ENCODE measurements at regions not wholly inside any gene's neighbourhood (a gene's known extent, or its start where the extent isn't known, plus 50 kb on each side); places are given as distances from the start of the nearest gene placed in this dataset.

DNA sequence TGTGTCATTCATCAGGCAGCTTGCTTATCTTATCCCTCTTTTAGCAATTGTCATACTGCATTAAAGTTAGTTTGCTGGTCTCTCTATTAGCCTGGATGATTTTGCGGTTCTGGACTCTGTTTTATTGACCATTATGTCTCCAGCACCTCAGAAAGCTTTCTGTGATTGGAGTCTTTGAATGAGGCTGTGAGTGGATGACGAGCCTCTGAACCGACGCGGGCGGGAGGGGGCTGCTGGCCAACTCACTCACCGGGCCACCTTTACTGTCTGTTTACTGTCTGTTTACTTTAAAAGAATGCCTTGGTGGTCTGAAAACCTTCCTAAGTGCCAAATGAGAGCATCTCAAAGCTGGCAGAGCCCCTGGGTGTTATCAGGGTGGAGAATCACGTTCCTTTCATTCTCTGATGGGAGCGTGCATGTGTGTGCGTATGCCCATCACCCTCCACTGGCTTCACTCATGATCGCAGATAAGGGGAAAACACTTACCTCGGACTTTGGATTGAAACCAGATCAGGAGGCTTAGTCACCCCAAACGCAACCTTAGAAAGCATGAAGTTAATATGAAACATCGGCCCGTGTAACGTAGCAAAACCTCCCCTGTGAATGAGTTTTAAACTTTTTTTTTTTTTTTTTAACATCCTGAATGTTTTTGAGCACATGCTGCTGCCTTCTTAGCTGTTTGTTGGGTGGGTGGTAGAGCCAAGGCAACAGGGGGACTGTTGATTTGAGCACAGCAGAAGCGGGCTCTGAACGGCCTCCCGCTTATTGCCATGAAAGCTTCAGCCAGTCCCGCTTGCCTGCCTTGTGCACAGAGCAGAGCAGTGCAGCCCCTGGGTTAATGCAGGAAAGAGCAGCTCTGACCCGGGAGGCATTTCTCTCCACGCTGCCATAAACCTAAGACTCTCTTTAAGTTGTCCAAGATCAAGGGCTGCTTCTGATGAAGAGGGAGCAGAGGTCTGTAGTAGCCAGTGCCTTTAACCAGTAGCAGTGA, 173.6 kb downstream of the GADD45G start:
- no peak overlapping the region for H2AFZ ChIP-seq (ENCODE audit: control insufficient read depth, low read length)
- no peak overlapping the region for H3K4me3 ChIP-seq (ENCODE audit: control insufficient read depth in 2 of 3, extremely low read depth in 1 of 3, insufficient read depth in 2 of 3, low read depth in 1 of 3, low read length in 3 of 3)
- H3K27ac ChIP-seq (ENCODE audit: control insufficient read depth, insufficient read depth, low read length): no peak overlapping the region
- no peak overlapping the region for H3K9ac ChIP-seq (ENCODE audit: control insufficient read depth, extremely low read depth, insufficient read depth, low read length)
- no peak for TF ChIP-seq EZH2 (IDR thresholded peaks at IDR 0.05; ENCODE audit: low read length)
- TF ChIP-seq, protein P1, sequence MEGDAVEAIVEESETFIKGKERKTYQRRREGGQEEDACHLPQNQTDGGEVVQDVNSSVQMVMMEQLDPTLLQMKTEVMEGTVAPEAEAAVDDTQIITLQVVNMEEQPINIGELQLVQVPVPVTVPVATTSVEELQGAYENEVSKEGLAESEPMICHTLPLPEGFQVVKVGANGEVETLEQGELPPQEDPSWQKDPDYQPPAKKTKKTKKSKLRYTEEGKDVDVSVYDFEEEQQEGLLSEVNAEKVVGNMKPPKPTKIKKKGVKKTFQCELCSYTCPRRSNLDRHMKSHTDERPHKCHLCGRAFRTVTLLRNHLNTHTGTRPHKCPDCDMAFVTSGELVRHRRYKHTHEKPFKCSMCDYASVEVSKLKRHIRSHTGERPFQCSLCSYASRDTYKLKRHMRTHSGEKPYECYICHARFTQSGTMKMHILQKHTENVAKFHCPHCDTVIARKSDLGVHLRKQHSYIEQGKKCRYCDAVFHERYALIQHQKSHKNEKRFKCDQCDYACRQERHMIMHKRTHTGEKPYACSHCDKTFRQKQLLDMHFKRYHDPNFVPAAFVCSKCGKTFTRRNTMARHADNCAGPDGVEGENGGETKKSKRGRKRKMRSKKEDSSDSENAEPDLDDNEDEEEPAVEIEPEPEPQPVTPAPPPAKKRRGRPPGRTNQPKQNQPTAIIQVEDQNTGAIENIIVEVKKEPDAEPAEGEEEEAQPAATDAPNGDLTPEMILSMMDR (optimal IDR thresholded peaks at IDR 0.05 in 1 of 3, IDR thresholded peaks at IDR 0.05 in 1 of 3, conservative IDR thresholded peaks at IDR 0.05 in 1 of 3; ENCODE audit: extremely low read depth in 1 of 3, insufficient read depth in 2 of 3, low read length in 3 of 3): no peak
- H4K20me1 ChIP-seq (ENCODE audit: control insufficient read depth, extremely low read depth, insufficient read depth, low read length): no peaks in the 10 kb centered on the region
- no peaks in the 10 kb centered on the region for H3K27me3 ChIP-seq (ENCODE audit: control insufficient read depth, extremely low read depth, insufficient read depth, low read length)
- H3K36me3 ChIP-seq (ENCODE audit: control insufficient read depth in 2 of 2, extremely low read depth in 1 of 2, insufficient read depth in 2 of 2, low read length in 2 of 2): no peaks in the 10 kb centered on the region
- H3K9me3 ChIP-seq (ENCODE audit: control insufficient read depth, low read depth, low read length): no peaks in the 10 kb centered on the region
- dilution Hi-C loops (cut with MboI; ENCODE audit: extremely low pct_ligation_motif_present, low sequenced_read_pairs): no loop called here
- H3K9me1 ChIP-seq (ENCODE audit: control insufficient read depth, extremely low read depth, insufficient read depth, low read length): no peaks in the 10 kb centered on the region
- FAIRE-seq (no peak), DNase-seq (ENCODE audit: low read depth, low spot score) (no peak)
- no peaks in the 10 kb centered on the region for H3K4me1 ChIP-seq (ENCODE audit: control insufficient read depth, extremely low read depth, insufficient read depth, low read length)
- no peak overlapping the region for H3K4me2 ChIP-seq (ENCODE audit: control insufficient read depth, extremely low read depth, insufficient read depth, low read depth, low read length)
- no peaks in the 10 kb centered on the region for H3K79me2 ChIP-seq (ENCODE audit: control insufficient read depth, insufficient read depth, low read length)

DNA sequence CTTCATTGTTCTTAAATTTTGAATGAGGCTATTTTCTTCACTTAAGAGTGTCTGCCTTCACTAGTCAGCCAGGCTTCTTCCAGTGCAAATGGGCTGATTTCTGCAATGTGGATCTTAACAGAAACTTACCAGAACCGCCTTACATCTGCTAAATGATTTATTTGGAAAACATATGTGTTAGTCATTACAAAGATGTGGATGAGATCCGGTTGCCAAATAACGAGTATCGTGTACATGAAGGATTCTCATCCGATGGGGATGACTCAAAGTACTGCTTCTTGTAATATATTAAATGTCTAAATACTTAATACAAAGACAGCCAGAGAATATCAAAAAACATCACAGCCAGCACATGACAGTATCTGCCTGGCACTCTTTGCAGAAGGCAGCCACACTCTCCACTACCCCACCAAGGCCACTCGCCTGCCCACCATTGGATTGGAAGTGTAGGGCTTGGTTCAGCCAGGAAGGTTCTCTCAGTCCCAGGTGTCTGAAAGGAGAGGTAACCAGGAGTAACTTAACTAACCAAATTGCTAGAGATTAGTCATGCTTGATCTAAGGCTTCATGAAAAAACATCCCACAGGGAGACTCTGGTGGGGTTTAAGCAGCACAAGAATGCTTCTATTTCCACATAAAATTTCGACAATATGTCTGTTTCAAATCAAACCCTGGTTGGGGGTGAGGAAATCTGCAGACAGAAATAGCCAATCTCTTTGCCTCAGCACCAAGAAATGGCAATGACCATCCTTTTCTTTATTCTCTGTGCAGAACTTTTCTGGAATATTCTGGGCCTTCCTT, 174.8 kb downstream of the GADD45G start:
- no peak for DNase-seq (ENCODE audit: low read depth, low spot score)
- dilution Hi-C loops (cut with MboI; ENCODE audit: extremely low pct_ligation_motif_present, low sequenced_read_pairs): no loop called here
- no peaks in the 10 kb centered on the region for H3K4me1 ChIP-seq (ENCODE audit: control insufficient read depth, extremely low read depth, insufficient read depth, low read length)

More for the DNA sequence above, 174.8 kb downstream of the GADD45G start:
- Histone ChIP-seq H3K9ac (ENCODE audit: control insufficient read depth, extremely low read depth, insufficient read depth, low read length) (no peak overlapping the region), H3K4me2 (ENCODE audit: control insufficient read depth, extremely low read depth, insufficient read depth, low read depth, low read length) (no peak overlapping the region), H3K27me3 (ENCODE audit: control insufficient read depth, extremely low read depth, insufficient read depth, low read length) (no peaks in the 10 kb centered on the region), H3K36me3 (ENCODE audit: control insufficient read depth in 2 of 2, extremely low read depth in 1 of 2, insufficient read depth in 2 of 2, low read length in 2 of 2) (no peaks in the 10 kb centered on the region), H3K9me3 (ENCODE audit: control insufficient read depth, low read depth, low read length) (no peaks in the 10 kb centered on the region), H3K79me2 (ENCODE audit: control insufficient read depth, insufficient read depth, low read length) (no peaks in the 10 kb centered on the region), H4K20me1 (ENCODE audit: control insufficient read depth, extremely low read depth, insufficient read depth, low read length) (no peaks in the 10 kb centered on the region), H3K4me3 (ENCODE audit: control insufficient read depth in 2 of 3, extremely low read depth in 1 of 3, insufficient read depth in 2 of 3, low read depth in 1 of 3, low read length in 3 of 3) (no peak overlapping the region), H3K9me1 (ENCODE audit: control insufficient read depth, extremely low read depth, insufficient read depth, low read length) (no peaks in the 10 kb centered on the region), H2AFZ (ENCODE audit: control insufficient read depth, low read length) (no peak overlapping the region), H3K27ac (ENCODE audit: control insufficient read depth, insufficient read depth, low read length) (no peak overlapping the region)
- no peak for FAIRE-seq
- TF ChIP-seq EZH2 (IDR thresholded peaks at IDR 0.05; ENCODE audit: low read length): no peak
- TF ChIP-seq, protein P1 (optimal IDR thresholded peaks at IDR 0.05 in 1 of 3, IDR thresholded peaks at IDR 0.05 in 1 of 3, conservative IDR thresholded peaks at IDR 0.05 in 1 of 3; ENCODE audit: extremely low read depth in 1 of 3, insufficient read depth in 2 of 3, low read length in 3 of 3): no peak

All from keratinocyte (primary cell).